Thymus (tissue), 11 donors: ENCODE measurements at regions not wholly inside any gene's neighbourhood (a gene's known extent, or its start where the extent isn't known, plus 50 kb on each side); places are given as distances from the start of the nearest gene placed in this dataset.

ENCODE experiments used
- DNase-seq, 9 donors: peaks; one replicate each; pipeline ENCODE4 v3.0.0-alpha.2; 2013; ENCODE audit warnings: low spot score in 9 of 9, low read depth in 6 of 9, missing footprints in 1 of 9
- H3K27ac ChIP-seq, 2 donors: one replicate each; pipeline ENCODE4 v1.5.1; 2013; ENCODE audit warnings: control low read depth in 1 of 2, low read depth in 1 of 2, low read length in 1 of 2, mild to moderate bottlenecking in 1 of 2, moderate library complexity in 1 of 2
- H3K27me3 ChIP-seq, 2 donors: one replicate each; pipeline ENCODE4 v1.5.1; 2013; ENCODE audit warnings: low read length in 1 of 2; ENCODE audit not compliant: control insufficient read depth in 2 of 2, insufficient read depth in 1 of 2
- H3K36me3 ChIP-seq, 2 donors: one replicate each; pipeline ENCODE4 v1.5.1; 2013; ENCODE audit warnings: low read length in 1 of 2, mild to moderate bottlenecking in 1 of 2, moderate library complexity in 1 of 2; ENCODE audit not compliant: control insufficient read depth in 2 of 2, insufficient read depth in 2 of 2
- H3K4me1 ChIP-seq, 2 donors: one replicate each; pipeline ENCODE4 v1.5.1; 2013; ENCODE audit warnings: low read length in 2 of 2; ENCODE audit not compliant: control insufficient read depth in 2 of 2, insufficient read depth in 2 of 2
- H3K4me3 ChIP-seq, 2 donors: one replicate each; pipeline ENCODE4 v1.5.1; 2013; ENCODE audit warnings: low read length in 2 of 2, control low read depth in 1 of 2, mild to moderate bottlenecking in 1 of 2
- H3K9me3 ChIP-seq, 2 donors: one replicate each; pipeline ENCODE4 v1.5.1; 2013; ENCODE audit warnings: low read length in 1 of 2, mild to moderate bottlenecking in 1 of 2; ENCODE audit not compliant: control insufficient read depth in 2 of 2, insufficient read depth in 1 of 2
- WGBS: extraction: QIAGEN DNeasy Blood & Tissue Kit; methylation state at CpG from one replicate; pipeline ENCODE4 v1.1.7; 2013; 5-methylcytosine and 5-hydroxymethylcytosine counted together
- donor health status: healthy.

GRCh38 chr1:219492717-219493116 lies 120.2 kb downstream of the ZC3H11B start:
- Histone ChIP-seq H3K4me1 (no peaks in the 10 kb centered on the region), H3K27me3 (no peaks in the 10 kb centered on the region), H3K9me3 (no peaks in the 10 kb centered on the region), H3K36me3 (no peaks in the 10 kb centered on the region), H3K4me3 (no peak overlapping the region), H3K27ac (no peak overlapping the region)
- WGBS = 95% methylated on average over 3 of the region's 3 CpGs
- DNase-seq = no peak

- H3K9me3 ChIP-seq = no peaks in the 10 kb centered on the region
- WGBS = 97% methylated on average over 1 of the region's 1 CpG
- H3K4me3 ChIP-seq = no peak overlapping the region
- H3K36me3 ChIP-seq = no peaks in the 10 kb centered on the region
- DNase-seq = no peak
- H3K27me3 ChIP-seq = no peaks in the 10 kb centered on the region
- no peaks in the 10 kb centered on the region for H3K4me1 ChIP-seq
- no peak overlapping the region for H3K27ac ChIP-seq
These were observed 122.3 kb downstream of the ZC3H11B start for GRCh38 chr1:219490566-219490965.

- Histone ChIP-seq H3K36me3 (no peaks in the 10 kb centered on the region), H3K9me3 (no peaks in the 10 kb centered on the region), H3K4me1 (no peaks in the 10 kb centered on the region), H3K27me3 (no peaks in the 10 kb centered on the region), H3K4me3 (no peak overlapping the region), H3K27ac (no peak overlapping the region)
- WGBS = 95% methylated on average over 2 of the region's 2 CpGs
- no peak for DNase-seq
These were observed 123.3 kb downstream of the ZC3H11B start for GRCh38 chr1:219489636-219490035.

- Histone ChIP-seq H3K4me3 (no peak overlapping the region), H3K27ac (no peak overlapping the region), H3K27me3 (no peaks in the 10 kb centered on the region), H3K36me3 (no peaks in the 10 kb centered on the region), H3K4me1 (no peaks in the 10 kb centered on the region), H3K9me3 (no peaks in the 10 kb centered on the region)
- 86% methylated on average over 1 of the region's 1 CpG for WGBS
- DNase-seq = no peak
These were observed 124.6 kb downstream of the ZC3H11B start for GRCh38 chr1:219488275-219488674.

- no peak for DNase-seq
These were observed 129.4 kb downstream of the ZC3H11B start for GRCh38 chr1:219483530-219483929.

GRCh38 chr1:219480011-219480410 lies 132.9 kb downstream of the ZC3H11B start:
- no peak for DNase-seq
- WGBS = 97% methylated on average over 10 of the region's 10 CpGs

More at GRCh38 chr1:219483530-219483929, 129.4 kb downstream of the ZC3H11B start:
- H3K27me3 ChIP-seq = no peaks in the 10 kb centered on the region
- no peak overlapping the region for H3K4me3 ChIP-seq
- H3K27ac ChIP-seq = no peak overlapping the region
- H3K4me1 ChIP-seq = no peaks in the 10 kb centered on the region
- no peaks in the 10 kb centered on the region for H3K9me3 ChIP-seq
- H3K36me3 ChIP-seq = no peaks in the 10 kb centered on the region
- 90% methylated on average over 1 of the region's 1 CpG for WGBS

GRCh38 chr1:219478811-219479210 lies 134.1 kb downstream of the ZC3H11B start:
- no peak overlapping the region for H3K4me3 ChIP-seq
- H3K9me3 ChIP-seq = no peaks in the 10 kb centered on the region
- H3K36me3 ChIP-seq = no peaks in the 10 kb centered on the region
- H3K27ac ChIP-seq = no peak overlapping the region
- WGBS = 79% methylated on average over 3 of the region's 3 CpGs
- no peaks in the 10 kb centered on the region for H3K4me1 ChIP-seq
- H3K27me3 ChIP-seq = no peaks in the 10 kb centered on the region
- no peak for DNase-seq

More at GRCh38 chr1:219480011-219480410, 132.9 kb downstream of the ZC3H11B start:
- no peaks in the 10 kb centered on the region for H3K27me3 ChIP-seq
- no peak overlapping the region for H3K27ac ChIP-seq
- H3K36me3 ChIP-seq = no peaks in the 10 kb centered on the region
- H3K4me3 ChIP-seq = no peak overlapping the region
- no peaks in the 10 kb centered on the region for H3K4me1 ChIP-seq
- H3K9me3 ChIP-seq = no peaks in the 10 kb centered on the region

GRCh38 chr1:219477861-219478260 lies 135.0 kb downstream of the ZC3H11B start:
- Histone ChIP-seq H3K4me1 (no peaks in the 10 kb centered on the region), H3K9me3 (no peaks in the 10 kb centered on the region), H3K36me3 (no peaks in the 10 kb centered on the region), H3K27ac (no peak overlapping the region), H3K4me3 (no peak overlapping the region), H3K27me3 (no peaks in the 10 kb centered on the region)
- DNase-seq = no peak
- 84% methylated on average over 4 of the region's 4 CpGs for WGBS

- H3K4me1 ChIP-seq = no peaks in the 10 kb centered on the region
- H3K36me3 ChIP-seq = no peaks in the 10 kb centered on the region
- 93% methylated on average over 1 of the region's 1 CpG for WGBS
- H3K27me3 ChIP-seq = no peaks in the 10 kb centered on the region
- no peak overlapping the region for H3K27ac ChIP-seq
- H3K4me3 ChIP-seq = no peak overlapping the region
- no peaks in the 10 kb centered on the region for H3K9me3 ChIP-seq
- DNase-seq = no peak
These were observed 136.2 kb downstream of the ZC3H11B start for GRCh38 chr1:219476716-219477115.

GRCh38 chr1:219476116-219476515 lies 136.8 kb downstream of the ZC3H11B start:
- H3K27me3 ChIP-seq = no peaks in the 10 kb centered on the region
- no peak for DNase-seq
- no peaks in the 10 kb centered on the region for H3K36me3 ChIP-seq
- 78% methylated on average over 2 of the region's 2 CpGs for WGBS
- H3K4me1 ChIP-seq = no peaks in the 10 kb centered on the region
- H3K9me3 ChIP-seq = no peaks in the 10 kb centered on the region
- no peak overlapping the region for H3K27ac ChIP-seq
- no peak overlapping the region for H3K4me3 ChIP-seq
